ENCODE measurements at regions not wholly inside any gene's neighbourhood (a gene's known extent, or its start where the extent isn't known, plus 50 kb on each side); places are given as distances from the start of the nearest gene placed in this dataset.

DNA sequence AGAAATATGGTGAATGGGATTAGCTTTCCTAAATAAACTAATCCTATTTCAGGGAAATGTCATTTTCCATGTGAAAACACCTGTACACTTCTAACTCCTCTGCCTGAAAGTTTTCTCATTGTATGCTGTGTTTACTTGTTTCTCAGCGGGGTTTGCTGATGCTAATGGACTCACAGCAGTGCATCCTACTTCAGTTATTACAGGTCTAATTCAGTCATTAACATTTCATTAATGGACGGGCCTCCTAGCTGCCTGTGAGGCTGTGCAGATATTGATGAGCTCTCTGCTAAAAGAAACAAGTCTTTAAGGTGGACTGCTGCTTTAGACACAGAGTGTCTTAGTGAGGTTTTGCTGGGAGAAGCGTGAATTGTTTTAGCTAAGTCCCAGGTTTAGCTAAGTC, 1342.0 kb upstream of the ZEB2 start:
- H3K4me3 ChIP-seq: no peak overlapping the region
- no peaks in the 10 kb centered on the region for H3K36me3 ChIP-seq
- WGBS, 2 donors (ENCODE audit: low coverage in 1 of 2): 74 to 82% methylated on average over 2 to 3 of the region's 3 CpGs
- no peaks in the 10 kb centered on the region for H3K9me3 ChIP-seq
- TF ChIP-seq, protein P1, sequence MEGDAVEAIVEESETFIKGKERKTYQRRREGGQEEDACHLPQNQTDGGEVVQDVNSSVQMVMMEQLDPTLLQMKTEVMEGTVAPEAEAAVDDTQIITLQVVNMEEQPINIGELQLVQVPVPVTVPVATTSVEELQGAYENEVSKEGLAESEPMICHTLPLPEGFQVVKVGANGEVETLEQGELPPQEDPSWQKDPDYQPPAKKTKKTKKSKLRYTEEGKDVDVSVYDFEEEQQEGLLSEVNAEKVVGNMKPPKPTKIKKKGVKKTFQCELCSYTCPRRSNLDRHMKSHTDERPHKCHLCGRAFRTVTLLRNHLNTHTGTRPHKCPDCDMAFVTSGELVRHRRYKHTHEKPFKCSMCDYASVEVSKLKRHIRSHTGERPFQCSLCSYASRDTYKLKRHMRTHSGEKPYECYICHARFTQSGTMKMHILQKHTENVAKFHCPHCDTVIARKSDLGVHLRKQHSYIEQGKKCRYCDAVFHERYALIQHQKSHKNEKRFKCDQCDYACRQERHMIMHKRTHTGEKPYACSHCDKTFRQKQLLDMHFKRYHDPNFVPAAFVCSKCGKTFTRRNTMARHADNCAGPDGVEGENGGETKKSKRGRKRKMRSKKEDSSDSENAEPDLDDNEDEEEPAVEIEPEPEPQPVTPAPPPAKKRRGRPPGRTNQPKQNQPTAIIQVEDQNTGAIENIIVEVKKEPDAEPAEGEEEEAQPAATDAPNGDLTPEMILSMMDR (IDR thresholded peaks at IDR 0.05): no peak
- no peak for TF ChIP-seq EP300 (IDR thresholded peaks at IDR 0.05)
- TF ChIP-seq POLR2A (IDR thresholded peaks at IDR 0.05): no peak
- no peak for TF ChIP-seq POLR2AphosphoS5 (IDR thresholded peaks at IDR 0.05)
- no peak overlapping the region for H3K27ac ChIP-seq
- no peak for ATAC-seq
- no peaks in the 10 kb centered on the region for H3K27me3 ChIP-seq
- H3K4me1 ChIP-seq: no peaks in the 10 kb centered on the region

DNA sequence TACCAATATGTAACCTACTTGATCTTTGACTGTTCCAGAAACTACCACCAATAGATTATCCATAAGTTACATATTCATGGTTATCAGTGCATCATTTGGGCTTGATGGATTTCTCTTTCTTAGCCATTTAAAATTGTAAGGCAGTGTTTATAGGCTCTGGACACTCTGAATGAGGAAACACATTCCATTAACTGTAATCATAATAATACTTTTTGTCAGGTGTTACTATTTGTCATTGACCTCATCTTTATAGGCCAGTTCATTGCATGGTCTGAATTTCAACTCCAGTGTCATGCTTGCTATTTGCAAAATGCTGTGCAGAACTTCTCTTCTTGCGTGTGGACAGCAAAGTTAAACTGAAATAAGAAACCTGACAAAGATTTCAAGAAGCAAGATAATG, 1340.2 kb upstream of the ZEB2 start:
- WGBS, 2 donors (ENCODE audit: low coverage in 1 of 2): 25 to 88% methylated on average over 1 of the region's 1 CpG
- TF ChIP-seq POLR2A (IDR thresholded peaks at IDR 0.05) (no peak), POLR2AphosphoS5 (IDR thresholded peaks at IDR 0.05) (no peak), EP300 (IDR thresholded peaks at IDR 0.05) (no peak)
- TF ChIP-seq, protein P1 (IDR thresholded peaks at IDR 0.05): no peak
- Histone ChIP-seq H3K9me3 (no peaks in the 10 kb centered on the region), H3K4me1 (no peaks in the 10 kb centered on the region), H3K4me3 (no peak overlapping the region), H3K27ac (no peak overlapping the region), H3K27me3 (no peaks in the 10 kb centered on the region), H3K36me3 (no peaks in the 10 kb centered on the region)
- ATAC-seq: no peak

DNA sequence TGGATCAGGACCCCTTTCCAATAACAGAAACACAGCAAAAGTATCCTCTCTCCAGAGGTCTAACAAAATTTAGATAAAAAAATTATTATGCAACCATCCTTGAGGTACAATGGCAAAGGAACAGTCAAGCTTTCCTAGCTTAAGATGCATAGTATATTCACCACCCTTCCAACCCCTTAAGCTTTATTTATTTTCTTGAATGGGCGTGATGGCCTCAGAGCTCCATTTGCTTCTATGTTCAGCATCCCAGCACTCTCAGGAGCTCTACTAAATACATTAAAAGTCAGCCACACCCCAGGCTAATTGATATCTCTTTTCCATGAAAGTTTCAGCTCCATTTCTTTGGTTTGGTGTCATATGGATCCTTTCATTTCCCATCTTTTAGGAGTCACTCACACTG, 1335.2 kb upstream of the ZEB2 start:
- Histone ChIP-seq H3K27ac (no peak overlapping the region), H3K9me3 (no peaks in the 10 kb centered on the region), H3K4me3 (no peak overlapping the region), H3K36me3 (no peaks in the 10 kb centered on the region), H3K27me3 (no peaks in the 10 kb centered on the region), H3K4me1 (no peaks in the 10 kb centered on the region)
- TF ChIP-seq EP300 (IDR thresholded peaks at IDR 0.05) (no peak), POLR2AphosphoS5 (IDR thresholded peaks at IDR 0.05) (no peak), POLR2A (IDR thresholded peaks at IDR 0.05) (no peak)
- TF ChIP-seq, protein P1 (IDR thresholded peaks at IDR 0.05): no peak
- WGBS, 2 donors (ENCODE audit: low coverage in 1 of 2): 90% methylated on average over 1 of the region's 1 CpG; no CpG with 5 or more reads in 1 of the 2 donors
- ATAC-seq: no peak

DNA sequence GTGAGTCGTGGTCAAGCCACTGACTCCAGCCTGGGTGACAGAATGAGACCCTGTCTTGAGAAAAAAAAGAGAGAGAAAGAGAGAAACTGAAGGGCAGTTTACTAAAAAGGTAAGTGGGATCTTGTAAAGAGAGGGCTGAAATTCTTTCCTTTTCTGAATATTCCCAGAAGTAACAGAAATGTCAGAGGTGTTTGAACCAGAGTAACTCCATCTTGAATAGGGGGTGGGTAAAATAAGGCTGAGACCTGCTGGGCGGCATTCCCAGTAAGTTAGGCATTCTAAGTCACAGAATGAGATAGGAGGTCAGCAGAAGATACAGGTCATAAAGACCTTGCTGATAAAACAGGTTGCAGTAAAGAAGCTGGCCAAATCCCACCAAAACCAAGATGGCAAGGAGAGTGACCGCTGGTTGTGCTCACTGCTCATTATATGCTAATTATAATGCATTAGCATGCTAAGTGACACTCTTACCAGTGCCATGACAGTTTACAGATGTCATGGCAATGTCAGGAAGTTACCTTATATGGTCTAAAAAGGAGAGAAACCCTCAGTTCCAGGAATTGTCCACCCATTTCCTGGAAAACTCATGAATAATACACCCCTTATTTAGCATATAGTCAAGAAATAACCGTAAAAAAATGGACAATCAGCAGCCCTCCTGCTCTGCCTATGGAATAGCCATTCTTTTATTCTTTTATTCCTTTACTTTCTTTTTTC, 1334.3 kb upstream of the ZEB2 start:
- Histone ChIP-seq H3K36me3 (no peaks in the 10 kb centered on the region), H3K27ac (no peak overlapping the region), H3K4me3 (no peak overlapping the region), H3K27me3 (no peaks in the 10 kb centered on the region), H3K9me3 (no peaks in the 10 kb centered on the region), H3K4me1 (no peaks in the 10 kb centered on the region)
- WGBS, 2 donors (ENCODE audit: low coverage in 1 of 2): 84 to 92% methylated on average over 2 to 4 of the region's 4 CpGs
- TF ChIP-seq, protein P1 (IDR thresholded peaks at IDR 0.05): no peak
- no peak for TF ChIP-seq EP300 (IDR thresholded peaks at IDR 0.05)
- no peak for TF ChIP-seq POLR2A (IDR thresholded peaks at IDR 0.05)
- no peak for TF ChIP-seq POLR2AphosphoS5 (IDR thresholded peaks at IDR 0.05)
- no peak for ATAC-seq

DNA sequence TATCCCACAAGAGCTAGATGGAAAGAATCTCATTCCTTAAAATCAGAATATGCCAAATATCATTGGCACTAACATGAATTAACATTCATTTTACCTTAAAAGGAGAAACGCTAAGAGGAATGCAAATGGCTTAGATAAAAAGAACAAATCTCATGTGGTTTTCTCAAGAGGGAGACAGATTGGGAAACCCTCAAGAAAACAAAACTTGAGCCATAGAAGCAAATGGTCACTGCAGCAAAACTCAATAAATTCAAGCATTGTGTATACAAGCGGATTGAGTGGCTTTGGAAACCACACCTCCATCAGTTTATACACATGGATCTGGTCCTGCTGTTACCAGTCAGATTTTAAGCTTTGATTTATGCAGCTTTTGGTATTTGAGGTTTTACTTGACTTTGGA, 1331.8 kb upstream of the ZEB2 start:
- Histone ChIP-seq H3K27ac (no peak overlapping the region), H3K4me1 (peaks cover 0 to 11% (median 4%) of the 10 kb centered on the region in 3 donors), H3K9me3 (no peaks in the 10 kb centered on the region), H3K4me3 (no peak overlapping the region), H3K27me3 (no peaks in the 10 kb centered on the region), H3K36me3 (no peaks in the 10 kb centered on the region)
- ATAC-seq: no peak
- WGBS, 2 donors (ENCODE audit: low coverage in 1 of 2): 58 to 70% methylated on average over 2 of the region's 2 CpGs
- no peak for TF ChIP-seq POLR2A (IDR thresholded peaks at IDR 0.05)
- TF ChIP-seq, protein P1 (IDR thresholded peaks at IDR 0.05): no peak
- no peak for TF ChIP-seq EP300 (IDR thresholded peaks at IDR 0.05)
- no peak for TF ChIP-seq POLR2AphosphoS5 (IDR thresholded peaks at IDR 0.05)
